Smooth muscle cell (in vitro differentiated cells): ENCODE measurements at regions not wholly inside any gene's neighbourhood (a gene's known extent, or its start where the extent isn't known, plus 50 kb on each side); places are given as distances from the start of the nearest gene placed in this dataset.
"Not testable (repeated sequence)": the region's sequence is repeated elsewhere in the genome, so short reads cannot be mapped to it uniquely, and the experiment has no call there.

Source experiments
- DNase-seq: peaks from one replicate; lab custom pipeline; 2025; ENCODE audit not compliant: unreplicated experiment; lab: John Stamatoyannopoulos, UW
- H2AFZ ChIP-seq: fragments of 200-600 bp; sonication (generic); 2 replicates; pipeline ENCODE4 v1.6.0; 2016; ENCODE audit warnings: antibody characterized with exemption, low read depth, mild to moderate bottlenecking
- H3F3A ChIP-seq: fragments of 200-600 bp; sonication (generic); 2 replicates; pipeline ENCODE4 v1.6.0; 2017; ENCODE audit warnings: antibody characterized with exemption, low read depth
- H3K27ac ChIP-seq: fragments of 200-600 bp; sonication (generic); 2 replicates; pipeline ENCODE4 v1.5.1; 2016; ENCODE audit warnings: low read depth, mild to moderate bottlenecking
- H3K27me3 ChIP-seq: fragments of 200-600 bp; sonication (generic); 2 replicates; pipeline ENCODE4 v1.6.1; 2016; ENCODE audit warnings: low read depth, mild to moderate bottlenecking
- H3K36me3 ChIP-seq: fragments of 200-600 bp; sonication (generic); 2 replicates; pipeline ENCODE4 v1.5.1; 2016; ENCODE audit warnings: low read depth
- H3K4me1 ChIP-seq: fragments of 200-600 bp; sonication (generic); 2 replicates; pipeline ENCODE4 v1.5.1; 2016; ENCODE audit warnings: low read depth
- H3K4me2 ChIP-seq: fragments of 200-600 bp; sonication (generic); 2 replicates; pipeline ENCODE4 v1.6.0; 2016; ENCODE audit warnings: mild to moderate bottlenecking
- H3K4me3 ChIP-seq: fragments of 200-600 bp; sonication (generic); 2 replicates; pipeline ENCODE4 v1.5.1; 2016; ENCODE audit warnings: mild to moderate bottlenecking
- H3K79me2 ChIP-seq: fragments of 200-600 bp; sonication (generic); 2 replicates; pipeline ENCODE4 v1.6.0; 2016; ENCODE audit warnings: low read depth, mild to moderate bottlenecking
- H3K9ac ChIP-seq: fragments of 200-600 bp; sonication (generic); 2 replicates; pipeline ENCODE4 v1.6.0; 2016; ENCODE audit warnings: low read depth
- H3K9me3 ChIP-seq: fragments of 200-600 bp; sonication (generic); replicated peaks from 2 replicates; pipeline ENCODE4 v1.5.1; 2016; ENCODE audit warnings: low read depth
- H4K20me1 ChIP-seq: fragments of 200-600 bp; sonication (generic); 2 replicates; pipeline ENCODE4 v1.6.0; 2016; ENCODE audit warnings: low read depth
- WGBS: methylation state at CpG from one replicate; pipeline ENCODE4 v1.1.7; 2016; ENCODE audit warnings: low lambda C conversion rate; 5-methylcytosine and 5-hydroxymethylcytosine counted together
- TF ChIP-seq, protein P1 (sequence below): fragments of 200-600 bp; sonication (generic); IDR thresholded peaks from 2 replicates; pipeline ENCODE4 v1.5.1; 2017; ENCODE audit warnings: borderline replicate concordance, mild to moderate bottlenecking, antibody characterized with exemption; ENCODE audit not compliant: insufficient read depth, poor library complexity, severe bottlenecking

DNA sequence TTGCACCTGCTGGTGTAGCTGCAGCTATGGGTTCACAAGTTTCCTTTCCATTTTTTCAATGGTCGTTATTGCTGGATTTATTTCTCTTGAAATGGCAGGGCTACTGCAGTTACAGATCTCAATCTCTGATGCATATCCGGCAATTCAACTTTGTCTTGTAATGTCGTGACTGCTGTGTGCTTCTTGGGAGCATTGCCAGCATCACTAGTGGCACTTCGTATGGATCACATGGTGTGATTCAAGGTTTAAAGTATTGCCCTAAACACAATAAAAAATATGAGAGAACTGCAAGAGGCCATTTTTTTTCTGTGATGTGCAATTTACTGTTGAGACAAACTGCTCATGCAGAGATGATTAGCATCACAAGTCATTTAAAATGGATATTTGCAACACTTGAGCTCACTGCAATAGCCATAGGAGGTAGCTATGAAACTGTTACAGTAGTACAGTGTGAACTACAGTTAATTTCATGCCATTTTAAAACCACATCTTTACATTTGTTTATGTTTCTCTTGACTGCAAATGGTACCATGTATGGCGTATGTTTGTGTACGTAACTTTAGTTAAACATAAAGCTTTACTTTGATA lies 217.4 kb upstream of the PDE3A start:
- DNase-seq: no peak
- H3K4me3 ChIP-seq: no peak overlapping the region
- H3K9me3 ChIP-seq: no peaks in the 10 kb centered on the region
- TF ChIP-seq, protein P1, sequence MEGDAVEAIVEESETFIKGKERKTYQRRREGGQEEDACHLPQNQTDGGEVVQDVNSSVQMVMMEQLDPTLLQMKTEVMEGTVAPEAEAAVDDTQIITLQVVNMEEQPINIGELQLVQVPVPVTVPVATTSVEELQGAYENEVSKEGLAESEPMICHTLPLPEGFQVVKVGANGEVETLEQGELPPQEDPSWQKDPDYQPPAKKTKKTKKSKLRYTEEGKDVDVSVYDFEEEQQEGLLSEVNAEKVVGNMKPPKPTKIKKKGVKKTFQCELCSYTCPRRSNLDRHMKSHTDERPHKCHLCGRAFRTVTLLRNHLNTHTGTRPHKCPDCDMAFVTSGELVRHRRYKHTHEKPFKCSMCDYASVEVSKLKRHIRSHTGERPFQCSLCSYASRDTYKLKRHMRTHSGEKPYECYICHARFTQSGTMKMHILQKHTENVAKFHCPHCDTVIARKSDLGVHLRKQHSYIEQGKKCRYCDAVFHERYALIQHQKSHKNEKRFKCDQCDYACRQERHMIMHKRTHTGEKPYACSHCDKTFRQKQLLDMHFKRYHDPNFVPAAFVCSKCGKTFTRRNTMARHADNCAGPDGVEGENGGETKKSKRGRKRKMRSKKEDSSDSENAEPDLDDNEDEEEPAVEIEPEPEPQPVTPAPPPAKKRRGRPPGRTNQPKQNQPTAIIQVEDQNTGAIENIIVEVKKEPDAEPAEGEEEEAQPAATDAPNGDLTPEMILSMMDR: no peak
- H3K9ac ChIP-seq: no peak overlapping the region
- H3K27ac ChIP-seq: no peak overlapping the region
- no peak overlapping the region for H3K4me2 ChIP-seq
- H3K27me3 ChIP-seq: no peaks in the 10 kb centered on the region
- no peak overlapping the region for H2AFZ ChIP-seq
- 86% methylated on average over 6 of the region's 6 CpGs for WGBS
- H3K4me1 ChIP-seq: no peaks in the 10 kb centered on the region
- no peaks in the 10 kb centered on the region for H4K20me1 ChIP-seq
- no peaks in the 10 kb centered on the region for H3K36me3 ChIP-seq
- no peaks in the 10 kb centered on the region for H3F3A ChIP-seq
- H3K79me2 ChIP-seq: no peaks in the 10 kb centered on the region

DNA sequence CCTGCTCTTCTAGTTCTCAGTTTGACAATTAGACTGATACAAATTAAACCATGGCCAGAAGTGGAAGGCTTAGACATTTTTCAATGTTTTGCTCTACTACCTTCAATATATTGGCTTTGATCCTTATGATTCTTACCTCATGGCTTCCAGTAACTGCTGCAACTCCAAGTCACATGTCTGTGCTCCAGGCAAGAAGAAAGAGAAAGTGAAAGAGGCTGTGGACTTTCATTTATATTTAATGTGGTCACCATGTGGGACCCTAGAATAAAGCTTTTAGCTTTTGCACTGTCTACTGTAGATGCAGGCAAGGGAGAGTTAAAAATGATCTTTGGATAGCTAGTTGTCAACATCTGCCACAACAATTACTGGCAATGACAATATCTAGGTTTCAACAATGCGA lies 214.3 kb upstream of the PDE3A start:
- Histone ChIP-seq H3K36me3 (no peaks in the 10 kb centered on the region), H3K27ac (no peak overlapping the region), H3K9me3 (no peaks in the 10 kb centered on the region), H3K9ac (no peak overlapping the region), H3K4me2 (no peak overlapping the region), H3K27me3 (no peaks in the 10 kb centered on the region), H3K4me1 (no peaks in the 10 kb centered on the region), H3K4me3 (no peak overlapping the region), H2AFZ (no peak overlapping the region), H3K79me2 (no peaks in the 10 kb centered on the region), H3F3A (no peaks in the 10 kb centered on the region), H4K20me1 (no peaks in the 10 kb centered on the region)
- DNase-seq: no peak
- WGBS: 97% methylated on average over 1 of the region's 1 CpG
- TF ChIP-seq, protein P1: no peak

DNA sequence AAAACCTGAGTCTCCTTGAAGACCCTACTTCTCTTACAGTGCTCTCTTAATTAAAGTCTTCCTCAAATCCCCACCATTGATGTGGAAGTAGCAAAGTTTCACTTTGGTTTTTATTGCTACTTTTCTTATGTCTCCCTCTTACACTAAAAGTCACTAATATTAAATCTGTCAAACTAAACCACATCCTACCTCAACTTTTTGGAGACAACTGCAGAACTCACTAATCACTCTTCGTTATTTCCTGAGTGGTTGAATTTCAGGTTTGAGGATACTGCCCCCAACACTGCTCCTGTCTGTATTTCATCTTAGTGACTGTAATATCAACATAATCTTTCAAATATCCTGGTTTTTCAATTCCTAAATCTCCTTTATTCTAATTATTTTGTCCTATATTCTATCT lies 213.0 kb upstream of the PDE3A start:
- Histone ChIP-seq H2AFZ (no peak overlapping the region), H3K9me3 (no peaks in the 10 kb centered on the region), H3K27ac (no peak overlapping the region), H3K4me3 (no peak overlapping the region), H4K20me1 (no peaks in the 10 kb centered on the region), H3K4me1 (no peaks in the 10 kb centered on the region), H3F3A (no peaks in the 10 kb centered on the region), H3K4me2 (no peak overlapping the region), H3K27me3 (no peaks in the 10 kb centered on the region), H3K36me3 (no peaks in the 10 kb centered on the region), H3K9ac (no peak overlapping the region), H3K79me2 (no peaks in the 10 kb centered on the region)
- 97% methylated on average over 1 of the region's 1 CpG for WGBS
- no peak for DNase-seq
- TF ChIP-seq, protein P1: no peak

DNA sequence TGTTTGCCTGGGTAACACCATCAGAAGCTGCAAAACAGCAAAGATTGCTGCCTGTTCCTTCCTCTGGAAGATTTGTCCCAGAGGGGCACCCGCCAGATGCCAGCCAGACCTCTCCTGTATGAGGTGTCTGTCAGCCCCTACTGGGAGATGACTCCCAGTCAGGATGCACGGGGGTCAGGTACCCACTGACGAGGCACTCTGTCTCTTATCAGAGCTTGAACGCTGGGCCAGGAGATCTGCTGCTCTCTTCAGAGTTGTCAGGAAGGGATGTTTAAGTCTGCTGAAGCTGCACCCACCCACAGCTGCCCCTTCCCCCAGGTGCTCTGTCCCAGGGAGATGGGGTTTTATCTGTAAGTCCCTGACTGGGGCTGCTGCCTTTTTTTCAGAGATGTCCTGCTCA lies 207.4 kb upstream of the PDE3A start:
- not testable (repeated sequence) for H3F3A ChIP-seq, H3K27ac ChIP-seq, H2AFZ ChIP-seq, H3K9ac ChIP-seq, H3K4me1 ChIP-seq, H3K4me3 ChIP-seq, DNase-seq, H3K4me2 ChIP-seq, H3K9me3 ChIP-seq, H3K27me3 ChIP-seq, H4K20me1 ChIP-seq, H3K36me3 ChIP-seq, H3K79me2 ChIP-seq
- 72% methylated on average over 4 of the region's 4 CpGs for WGBS
